ENCODE measurements at regions not wholly inside any gene's neighbourhood (a gene's known extent, or its start where the extent isn't known, plus 50 kb on each side); places are given as distances from the start of the nearest gene placed in this dataset.
"Not testable (repeated sequence)": the region's sequence is repeated elsewhere in the genome, so short reads cannot be mapped to it uniquely, and the experiment has no call there.

DNA sequence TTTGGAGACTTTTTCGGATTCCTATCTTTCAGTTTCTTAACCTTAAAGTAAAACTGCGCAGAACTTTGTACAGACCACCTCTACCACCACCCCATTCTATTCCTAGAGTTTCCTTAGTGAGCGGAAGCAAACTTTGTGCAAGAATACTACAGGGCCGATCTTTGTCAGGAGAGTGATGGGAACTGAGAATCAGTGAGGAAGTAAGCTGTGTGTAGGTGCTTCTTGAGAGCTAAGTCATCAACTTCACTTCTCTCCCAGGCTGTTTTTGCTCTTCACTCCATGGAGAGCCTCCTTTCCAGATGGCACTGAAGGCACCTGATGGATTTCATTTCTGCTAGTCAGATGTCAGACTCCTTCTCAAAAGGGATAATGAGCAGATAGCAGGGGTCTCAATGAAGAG lies 127.3 kb downstream of the SPATA31D1 start:
- ATAC-seq (no peak), DNase-seq (ENCODE audit: low spot score) (no peak)

DNA sequence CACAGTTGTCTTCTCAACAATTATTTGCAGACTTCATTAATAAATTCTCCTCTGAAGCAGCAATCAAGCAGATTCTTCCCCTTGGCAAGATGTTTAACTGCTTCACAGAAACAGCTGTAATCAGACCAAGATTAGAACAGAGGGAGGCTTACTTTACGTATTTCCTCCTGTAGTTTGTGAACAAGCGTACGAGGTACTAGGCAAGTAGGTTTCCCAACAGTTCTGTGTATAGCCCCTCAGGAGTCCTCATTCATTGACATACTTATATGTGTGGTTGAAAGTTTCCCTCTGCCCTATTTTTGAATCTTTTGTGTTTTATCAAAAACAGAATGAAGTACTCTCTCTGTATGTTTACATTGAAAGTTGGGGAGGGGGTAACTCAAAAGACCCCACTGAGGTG lies 128.0 kb downstream of the SPATA31D1 start:
- ATAC-seq (no peak), DNase-seq (ENCODE audit: low spot score) (no peak)

DNA sequence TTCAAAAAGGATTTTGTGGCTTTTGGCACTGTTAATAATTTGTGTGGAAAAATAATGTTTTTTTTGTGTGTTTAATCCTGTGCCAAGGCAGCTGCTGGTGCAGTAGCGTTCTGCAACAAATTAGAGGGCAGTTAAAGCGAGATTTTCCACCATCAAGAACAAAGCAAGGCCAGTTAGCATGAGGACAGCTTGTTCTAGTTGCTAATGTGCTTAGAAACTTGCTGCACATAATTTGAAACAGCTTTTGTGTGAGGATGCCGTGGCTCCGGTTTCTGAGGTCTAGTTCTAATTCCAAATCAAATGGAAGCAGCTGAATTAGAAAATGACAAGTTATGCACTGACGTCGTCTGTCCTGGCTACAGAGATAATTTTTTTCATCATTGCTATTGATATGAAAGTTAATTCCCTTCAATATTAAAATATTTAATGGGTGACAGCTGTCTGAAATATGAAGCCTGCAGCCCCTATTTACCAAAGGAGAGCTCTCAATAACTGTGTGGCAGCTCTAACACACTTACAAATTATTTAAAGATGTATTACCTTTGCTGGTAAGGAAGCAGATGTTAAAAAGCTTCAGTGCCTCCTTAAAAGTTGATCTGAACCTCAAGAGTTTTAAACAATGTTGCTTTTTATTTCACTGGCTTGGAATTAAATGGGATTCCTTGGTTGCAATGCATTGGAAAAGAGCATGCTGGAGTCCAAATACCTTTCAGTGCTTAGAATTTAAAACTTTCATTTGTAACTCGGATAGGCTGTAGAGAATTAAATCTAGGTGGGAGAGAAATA lies 128.6 kb downstream of the SPATA31D1 start:
- DNase-seq (ENCODE audit: low spot score) (no peak), ATAC-seq (no peak)

DNA sequence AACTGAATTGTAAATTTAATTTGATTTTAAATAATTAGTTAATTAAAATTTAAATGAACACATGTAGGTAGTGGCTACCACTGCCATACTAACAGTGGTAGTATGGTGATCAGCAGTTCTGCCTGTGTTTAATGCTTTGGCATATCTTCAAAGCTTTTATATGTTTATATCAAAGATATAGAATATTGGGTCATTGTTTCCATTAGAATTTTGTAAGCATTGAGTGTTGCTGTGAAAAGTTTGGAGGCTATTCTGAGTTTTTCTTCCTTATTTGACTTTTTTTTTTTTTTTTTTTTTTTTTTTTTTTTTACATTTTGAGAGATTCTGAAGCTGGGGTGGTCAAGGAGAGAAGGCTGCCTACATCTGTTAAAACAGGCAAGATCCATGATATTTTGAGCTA lies 134.2 kb downstream of the SPATA31D1 start:
- ATAC-seq (no peak), DNase-seq (ENCODE audit: low spot score) (no peak)

DNA sequence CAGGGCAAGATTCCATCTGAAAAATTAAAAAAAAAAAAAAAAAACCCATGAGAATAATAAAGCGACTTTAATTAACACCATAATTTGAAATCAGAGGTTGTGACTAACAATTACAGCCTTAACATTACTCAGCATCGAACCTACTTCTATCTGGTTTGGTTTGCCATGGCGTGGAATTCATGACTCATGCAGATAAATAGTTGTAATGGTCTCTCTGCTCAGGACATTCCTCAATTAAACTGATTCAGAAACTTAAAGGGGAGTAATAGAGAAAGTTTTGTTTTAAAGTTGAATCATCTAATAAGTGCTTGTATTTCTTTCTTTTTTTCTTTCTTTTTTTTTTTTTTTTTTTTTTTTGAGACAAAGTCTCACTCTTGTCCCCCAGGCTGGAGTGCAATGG lies 135.5 kb downstream of the SPATA31D1 start:
- no peak for ATAC-seq

DNA sequence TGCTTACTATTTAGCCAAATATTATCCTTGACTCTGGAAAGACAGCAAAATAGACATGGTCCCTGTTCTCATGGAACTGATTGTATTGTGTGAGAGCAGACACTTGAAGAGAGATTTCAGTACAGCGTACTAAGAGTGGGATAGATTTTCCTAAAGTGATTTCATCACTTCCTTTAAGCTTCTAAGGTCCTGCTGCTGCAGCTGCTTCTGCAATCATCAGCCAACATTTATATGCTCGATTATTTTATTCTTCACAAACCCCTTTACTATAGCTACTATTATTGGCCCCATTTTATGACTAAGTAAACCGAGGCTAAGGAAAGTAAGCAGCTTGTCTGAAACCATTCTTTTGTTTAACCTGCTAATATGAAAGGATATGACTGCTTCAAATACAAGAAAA lies 137.7 kb downstream of the SPATA31D1 start:
- no peak for ATAC-seq
- no peak for DNase-seq (ENCODE audit: low spot score)

More for the DNA sequence above, 135.5 kb downstream of the SPATA31D1 start:
- DNase-seq (ENCODE audit: low spot score), result no peak

DNA sequence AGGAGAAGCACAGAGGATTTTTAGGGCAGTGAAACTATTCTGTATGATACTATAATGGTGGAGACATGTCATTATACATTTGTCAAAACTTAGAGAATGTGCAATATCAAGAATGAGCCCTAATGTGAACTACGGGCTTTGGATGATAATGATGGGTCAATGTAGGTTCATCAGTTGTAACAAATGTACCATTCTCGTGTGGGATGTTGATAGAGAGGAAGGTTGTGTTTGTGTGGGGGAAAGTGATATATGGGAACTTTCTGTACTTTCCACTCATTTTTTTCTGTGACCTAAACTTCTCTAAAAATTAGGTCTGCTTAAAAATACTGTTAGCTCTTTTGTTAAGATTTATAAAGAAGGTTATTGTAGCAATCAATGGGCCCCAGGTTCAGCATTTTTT lies 138.9 kb downstream of the SPATA31D1 start:
- ATAC-seq (no peak), DNase-seq (ENCODE audit: low spot score) (no peak)

DNA sequence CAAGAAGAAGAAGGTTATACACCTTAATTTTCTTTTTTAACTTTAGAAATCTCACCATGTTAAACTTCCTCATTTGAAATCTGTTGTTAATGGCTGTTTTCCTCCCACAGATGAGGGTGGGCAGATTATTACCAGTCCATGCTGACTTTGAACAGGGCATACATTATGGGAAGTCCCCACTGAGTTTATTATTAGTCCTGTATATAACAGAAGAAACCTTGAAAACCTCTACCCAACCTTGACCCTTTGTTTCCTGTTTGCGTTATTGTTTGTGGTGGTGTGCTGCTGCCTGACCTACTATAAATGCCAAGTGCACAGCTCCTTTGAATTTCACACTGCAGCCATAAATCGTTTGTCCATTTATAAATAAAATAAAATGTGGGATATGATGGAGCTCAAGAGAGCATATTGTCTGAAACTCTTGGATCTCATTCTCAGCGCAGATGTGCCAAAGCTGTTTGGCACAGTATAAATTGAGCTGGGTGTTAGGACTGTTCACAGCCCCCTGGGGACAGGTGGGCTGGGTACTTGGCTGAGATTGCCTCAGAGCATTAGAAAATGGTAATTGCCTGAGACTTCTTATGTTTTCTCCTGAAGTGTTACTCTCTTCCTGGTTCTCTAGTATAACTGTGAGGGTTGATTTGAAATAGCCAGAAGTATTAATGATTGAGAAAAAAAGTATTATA lies 139.6 kb downstream of the SPATA31D1 start:
- no peak for DNase-seq (ENCODE audit: low spot score)
- no peak for ATAC-seq

DNA sequence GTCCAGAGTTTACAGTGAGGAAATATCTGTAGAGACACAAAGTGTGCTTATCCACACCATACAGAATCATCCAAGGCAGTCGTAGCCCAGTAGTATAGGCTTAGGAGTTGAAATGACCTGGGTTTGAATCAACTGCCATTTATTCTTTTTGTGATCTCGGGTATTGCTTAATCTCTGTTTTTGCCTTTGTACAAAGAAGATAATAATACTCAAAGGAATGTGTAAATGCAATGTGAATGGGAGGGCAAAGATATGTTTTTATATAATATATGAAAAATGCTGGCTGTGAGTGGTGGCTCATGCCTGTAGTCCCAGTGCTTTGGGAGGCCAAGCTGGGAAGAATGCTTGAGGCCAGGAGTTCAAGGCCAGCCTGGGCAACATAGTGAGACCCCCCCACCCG lies 141.1 kb downstream of the SPATA31D1 start:
- no peak for DNase-seq (ENCODE audit: low spot score)
- no peak for ATAC-seq

DNA sequence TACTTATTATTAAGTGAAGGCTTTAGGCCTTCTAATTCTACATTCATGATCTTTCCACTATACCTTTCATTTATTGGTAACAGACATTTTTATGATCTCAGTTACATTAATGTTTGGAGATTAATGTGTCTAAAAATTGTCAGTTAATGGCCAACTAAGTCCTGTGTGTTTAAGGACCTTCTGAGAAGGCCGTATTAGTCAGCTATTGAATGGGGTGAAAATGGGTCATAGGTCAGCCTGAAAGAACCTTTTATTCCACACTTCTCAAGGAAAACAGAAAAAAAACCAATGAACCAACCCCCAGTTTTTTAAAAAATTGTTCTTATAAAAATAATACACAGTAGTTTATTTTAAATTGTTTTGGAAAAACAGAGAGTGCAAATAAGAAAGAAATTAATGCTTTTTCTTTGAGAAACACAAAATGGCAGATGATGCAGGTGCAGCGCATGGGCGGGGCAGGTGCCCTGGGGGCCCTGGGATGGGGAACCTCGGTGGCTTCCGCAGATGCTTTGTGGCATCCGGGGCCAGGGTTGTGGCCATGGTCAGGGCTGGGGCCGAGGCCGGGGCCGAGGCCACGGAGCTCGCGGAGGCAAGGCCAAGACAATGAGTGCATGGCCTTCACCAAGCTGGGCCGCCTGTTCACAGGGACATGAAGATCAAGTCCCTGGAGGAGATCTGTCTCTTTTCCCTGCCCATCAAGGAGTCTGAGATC lies 141.9 kb downstream of the SPATA31D1 start:
- ATAC-seq (no peak), DNase-seq (ENCODE audit: low spot score) (no peak)

DNA sequence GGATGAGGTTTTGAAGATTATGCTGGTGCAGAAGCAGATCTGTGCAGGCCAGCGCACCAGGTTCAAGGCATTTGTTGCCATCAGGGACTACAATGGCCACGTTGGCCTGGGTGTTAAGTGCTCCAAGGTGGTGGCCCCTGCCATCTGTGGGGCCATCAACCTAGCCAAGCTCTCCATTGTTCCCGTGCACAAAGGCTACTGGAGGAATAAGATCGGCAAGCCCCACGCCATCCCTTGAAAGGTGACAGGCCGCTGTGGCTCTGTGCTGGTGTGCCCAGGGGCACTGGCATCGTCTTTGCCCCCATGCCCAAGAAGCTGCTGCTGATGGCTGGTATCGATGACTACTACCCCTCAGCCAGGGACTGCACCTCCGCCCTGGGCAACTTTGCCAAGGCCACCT lies 142.5 kb downstream of the SPATA31D1 start:
- DNase-seq (ENCODE audit: low spot score) (no peak), ATAC-seq (no peak)

DNA sequence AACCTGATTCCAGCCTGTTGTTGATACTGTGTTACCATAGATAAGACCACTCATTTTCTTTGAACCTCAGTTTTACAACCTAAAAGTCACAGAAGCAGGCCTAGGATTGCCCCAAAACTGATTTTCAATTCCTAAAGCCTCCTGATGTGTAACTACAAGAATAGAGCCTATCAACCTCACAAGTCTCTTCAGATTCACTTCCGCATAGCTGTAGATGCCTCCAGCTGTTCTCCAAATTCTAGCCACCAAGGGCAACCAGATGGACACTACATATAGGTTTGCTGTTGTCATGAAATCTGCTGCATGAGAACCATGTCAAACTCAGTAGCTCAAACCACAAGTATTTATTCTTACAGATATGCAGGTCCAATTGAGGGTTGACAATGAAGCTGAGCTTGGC lies 143.5 kb downstream of the SPATA31D1 start:
- ATAC-seq (no peak), DNase-seq (ENCODE audit: low spot score) (no peak)

DNA sequence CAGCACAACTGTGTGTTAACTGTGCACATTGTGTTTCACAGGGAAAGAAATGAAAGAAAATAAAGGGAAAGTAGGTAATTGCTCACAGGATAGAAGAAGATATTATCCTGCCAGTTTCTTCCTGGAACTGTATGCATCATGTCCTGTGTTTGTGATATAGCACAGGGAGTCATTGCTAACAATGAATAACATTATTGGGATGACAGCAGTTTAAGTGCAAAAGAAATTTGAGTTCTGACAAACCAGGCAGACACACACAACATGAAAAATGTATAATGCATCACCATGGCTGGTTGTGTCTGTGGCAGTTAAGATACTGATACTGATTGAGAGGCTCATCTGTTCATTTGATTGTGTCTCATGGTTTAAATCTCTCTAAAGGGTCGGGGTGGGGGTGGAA lies 145.4 kb downstream of the SPATA31D1 start:
- DNase-seq (ENCODE audit: low spot score) (no peak), ATAC-seq (no peak)

DNA sequence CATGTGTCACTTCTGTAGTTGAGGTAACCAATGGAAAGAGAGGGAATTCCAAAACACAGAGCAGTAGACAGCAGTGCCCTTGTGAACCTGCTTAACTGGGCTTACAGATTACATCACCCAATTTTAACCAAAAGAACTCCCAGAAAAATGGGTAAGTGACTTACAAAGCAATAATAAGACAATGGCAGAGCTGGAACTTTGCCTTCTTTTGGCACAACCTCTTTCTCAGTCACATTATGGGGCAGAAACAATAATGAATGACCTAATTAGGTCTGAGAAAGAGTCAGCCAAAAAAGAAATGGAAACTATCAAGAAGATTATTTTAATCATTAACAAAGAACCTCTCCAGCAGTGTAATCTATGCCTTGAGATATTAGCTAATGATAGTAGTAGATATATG lies 146.5 kb downstream of the SPATA31D1 start:
- DNase-seq (ENCODE audit: low spot score) (no peak), ATAC-seq (no peak)

DNA sequence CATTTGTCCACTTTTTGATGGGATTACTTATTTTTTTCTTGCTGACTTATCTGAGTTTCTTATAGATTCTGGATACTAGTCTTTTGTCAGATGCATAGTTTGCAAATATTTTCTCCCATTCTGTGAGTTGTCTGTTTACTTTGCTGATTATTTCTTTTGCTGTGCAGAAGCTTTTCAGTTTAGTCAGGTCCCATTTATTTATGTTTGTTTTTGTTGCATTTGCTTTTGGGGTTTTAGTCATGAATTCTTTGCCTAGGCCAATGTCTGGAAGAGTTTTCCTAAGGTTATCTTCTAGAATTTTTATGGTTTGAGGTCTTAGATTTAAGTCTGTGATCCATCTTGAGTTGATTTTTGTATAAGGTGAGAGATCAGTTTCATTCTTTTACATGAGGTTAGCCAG lies 149.5 kb downstream of the SPATA31D1 start:
- DNase-seq (ENCODE audit: low spot score); ATAC-seq: not testable (repeated sequence)

DNA sequence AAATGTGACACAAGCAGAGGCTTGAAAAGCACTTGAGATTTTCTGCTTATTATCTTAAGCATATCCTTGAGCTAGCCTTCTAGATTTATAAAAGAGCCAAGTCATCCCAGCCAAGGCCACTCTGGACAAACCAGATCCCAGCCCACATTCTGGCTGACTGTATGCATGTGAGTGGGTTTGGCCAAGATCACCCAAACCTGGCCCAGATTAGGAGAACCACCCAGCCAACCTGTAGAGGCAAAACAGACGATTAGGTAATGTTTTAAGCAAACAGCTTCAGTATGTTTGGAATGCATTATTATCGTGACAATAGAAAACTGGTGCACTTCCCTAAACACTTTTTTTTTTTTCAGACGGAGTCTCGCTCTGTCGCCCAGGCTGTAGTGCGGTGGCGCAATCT lies 151.9 kb downstream of the SPATA31D1 start:
- ATAC-seq, result no peak

DNA sequence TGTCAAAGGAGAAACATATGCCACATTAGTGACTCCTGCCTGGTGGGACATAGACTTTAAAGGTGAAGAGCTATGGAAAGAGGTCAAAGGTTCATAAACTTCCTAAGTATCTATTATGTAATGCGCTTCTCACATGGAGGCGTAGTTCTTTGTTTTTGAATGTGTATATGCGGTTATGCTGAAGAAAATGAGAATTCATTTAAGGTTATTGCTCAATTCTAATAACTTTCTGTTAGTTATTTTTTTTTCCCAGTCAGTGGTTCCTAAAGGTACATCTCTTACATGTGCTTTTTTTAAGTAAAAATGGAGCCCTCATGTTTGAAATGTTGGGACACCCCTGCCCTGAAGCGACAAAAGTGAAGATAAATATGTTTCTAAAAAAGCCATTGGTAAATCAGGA lies 156.2 kb downstream of the SPATA31D1 start:
- ATAC-seq, result no peak
- no peak for DNase-seq (ENCODE audit: low spot score)

More for the DNA sequence above, 151.9 kb downstream of the SPATA31D1 start:
- no peak for DNase-seq (ENCODE audit: low spot score)

DNA sequence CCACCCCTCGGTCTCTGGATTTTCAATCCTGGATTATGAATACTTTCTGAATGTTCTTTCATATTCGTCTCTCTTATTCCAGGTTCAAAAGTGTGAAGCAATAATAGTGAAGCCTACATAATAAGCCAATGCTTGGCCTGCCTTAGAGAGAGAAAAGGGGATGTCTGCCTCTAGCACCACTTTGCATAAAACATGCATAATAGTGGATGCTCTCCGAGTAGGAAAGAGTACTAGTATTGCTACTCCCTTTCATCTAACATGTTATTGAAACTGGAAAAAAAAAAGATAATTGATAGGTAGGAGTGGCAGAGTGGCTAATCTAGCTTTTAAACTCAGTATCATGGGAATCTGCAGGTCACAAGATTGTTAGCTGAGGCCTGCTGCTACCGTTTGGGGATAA lies 158.1 kb downstream of the SPATA31D1 start:
- ATAC-seq, result no peak
- no peak for DNase-seq (ENCODE audit: low spot score)

DNA sequence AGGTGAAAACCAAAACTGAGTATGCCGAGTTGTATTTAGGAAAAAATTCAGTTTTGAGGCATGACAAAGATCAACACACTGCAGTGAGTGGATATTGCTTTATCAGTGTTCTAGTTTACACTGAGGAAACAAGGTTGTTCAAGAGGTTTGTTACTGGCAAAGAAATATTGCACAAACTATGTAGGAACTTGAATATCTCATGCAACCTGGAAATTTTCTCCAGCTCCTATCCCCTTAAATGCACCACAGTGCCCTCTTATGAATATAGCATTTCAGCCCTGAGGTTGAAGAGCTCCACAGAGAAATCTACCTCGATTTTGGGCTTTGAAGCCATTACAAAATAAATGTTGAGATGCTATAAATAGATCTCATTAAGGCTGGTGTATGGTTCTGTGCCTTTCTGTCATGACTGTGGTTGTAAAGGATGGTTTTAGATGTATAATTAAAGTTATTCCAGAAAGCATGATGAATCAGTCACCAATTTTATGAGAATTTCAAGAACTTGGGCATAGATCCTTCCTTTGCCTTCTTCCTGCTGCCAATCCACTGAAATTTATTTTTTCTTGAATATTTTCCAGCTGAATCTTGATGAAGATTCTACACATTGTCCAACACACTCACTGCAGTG lies 159.3 kb downstream of the SPATA31D1 start:
- no peak for ATAC-seq
- no peak for DNase-seq (ENCODE audit: low spot score)

DNA sequence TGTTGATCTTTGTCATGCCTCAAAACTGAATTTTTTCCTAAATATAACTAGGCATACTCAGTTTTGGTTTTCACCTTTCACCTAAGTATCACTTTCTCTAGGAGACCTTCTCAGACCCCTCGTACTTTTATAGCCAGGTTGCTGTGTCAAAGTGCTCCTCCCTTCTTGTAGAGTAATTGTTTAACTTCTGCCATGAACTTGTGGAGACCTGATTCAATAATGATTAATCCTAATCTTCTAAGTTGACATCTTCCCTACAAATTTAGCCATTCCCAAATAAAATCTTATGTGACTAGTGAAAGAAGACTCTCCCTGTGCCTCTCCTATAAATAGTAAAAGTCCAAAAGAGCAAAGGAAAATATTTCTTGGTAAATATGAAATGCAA lies 159.8 kb downstream of the SPATA31D1 start:
- no peak for DNase-seq (ENCODE audit: low spot score)
- no peak for ATAC-seq

DNA sequence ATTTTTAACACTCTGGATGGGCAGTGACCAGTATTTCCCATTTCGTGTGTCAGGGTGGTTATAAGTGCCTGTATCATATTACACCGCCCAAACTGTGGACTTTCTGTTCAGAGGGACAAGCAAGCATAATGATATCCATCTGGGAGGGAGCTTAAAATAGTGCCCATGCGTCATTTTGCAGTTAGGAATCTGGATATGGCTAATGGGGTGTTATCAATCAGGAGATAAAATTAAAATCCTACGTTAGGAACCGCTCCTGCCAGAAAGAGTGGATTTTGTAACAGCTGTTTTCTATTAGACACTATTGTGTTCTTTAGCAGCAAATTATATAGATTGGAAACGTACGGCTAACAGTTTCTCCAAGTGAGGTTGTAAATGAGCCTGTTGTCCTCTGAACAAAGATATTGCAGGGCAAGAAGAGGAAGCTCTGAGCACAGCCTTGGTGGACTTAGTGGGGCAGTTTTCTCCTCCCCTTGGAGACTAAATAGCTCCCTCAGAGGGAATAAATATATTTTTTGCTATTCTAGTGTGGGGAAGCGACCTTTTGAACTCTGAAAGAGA lies 160.4 kb downstream of the SPATA31D1 start:
- ATAC-seq (no peak), DNase-seq (ENCODE audit: low spot score) (no peak)
